Mesenchymal stem cell (in vitro differentiated cells and primary cell): ENCODE measurements at regions not wholly inside any gene's neighbourhood (a gene's known extent, or its start where the extent isn't known, plus 50 kb on each side); places are given as distances from the start of the nearest gene placed in this dataset.
A peak's percentile ranks its signal among the peaks of the same experiment; 100 is the strongest.

Source experiments
- DNase-seq: peaks from one replicate; pipeline ENCODE4 v3.0.0-alpha.2; 2013
- H2AFZ ChIP-seq: one replicate; pipeline ENCODE4 v1.6.1; 2013; ENCODE audit warnings: low read depth, mild to moderate bottlenecking, control low read depth, inconsistent platforms, low read length, moderate library complexity
- H2AK5ac ChIP-seq: 2 replicates; pipeline ENCODE4 v1.6.1; 2013; ENCODE audit warnings: low read length, moderate library complexity, mild to moderate bottlenecking, inconsistent platforms; ENCODE audit not compliant: severe bottlenecking
- H2BK120ac ChIP-seq: one replicate; pipeline ENCODE4 v1.6.1; 2013; ENCODE audit warnings: low read depth, mild to moderate bottlenecking, inconsistent platforms, low read length, moderate library complexity
- H2BK12ac ChIP-seq, 2 experiments: one replicate each; pipeline ENCODE4 v1.6.1; 2013; ENCODE audit warnings: inconsistent platforms in 2 of 2, low read length in 2 of 2, mild to moderate bottlenecking in 2 of 2, moderate library complexity in 2 of 2, control low read depth in 1 of 2
- H2BK15ac ChIP-seq: one replicate; pipeline ENCODE4 v1.6.1; 2013; ENCODE audit warnings: mild to moderate bottlenecking, low read depth, inconsistent platforms; ENCODE audit not compliant: poor library complexity, severe bottlenecking
- H2BK5ac ChIP-seq: 2 replicates; pipeline ENCODE4 v1.6.1; 2013; ENCODE audit warnings: low read depth, mild to moderate bottlenecking, low read length, control low read depth, inconsistent platforms; ENCODE audit not compliant: poor library complexity, severe bottlenecking
- H3K14ac ChIP-seq, 2 experiments: one replicate each; pipeline ENCODE4 v1.6.1; 2013; ENCODE audit warnings: inconsistent platforms in 2 of 2, low read length in 2 of 2, control low read depth in 1 of 2, mild to moderate bottlenecking in 1 of 2, moderate library complexity in 1 of 2
- H3K18ac ChIP-seq, 2 experiments: one replicate each; pipeline ENCODE4 v1.6.1; 2013; ENCODE audit warnings: inconsistent platforms in 2 of 2, low read length in 2 of 2, control low read depth in 1 of 2, low read depth in 1 of 2, mild to moderate bottlenecking in 1 of 2
- H3K23ac ChIP-seq, 2 experiments: one replicate each; pipeline ENCODE4 v1.6.1; 2013; ENCODE audit warnings: inconsistent platforms in 2 of 2, low read length in 2 of 2, mild to moderate bottlenecking in 2 of 2, moderate library complexity in 2 of 2, control low read depth in 1 of 2
- H3K27ac ChIP-seq: 2 replicates; pipeline ENCODE4 v1.5.1; 2013; ENCODE audit warnings: mild to moderate bottlenecking, moderate library complexity, low read length, control low read depth, inconsistent platforms; ENCODE audit not compliant: poor library complexity, severe bottlenecking
- H3K27me3 ChIP-seq, 2 experiments: 2 replicates each; pipeline versions ENCODE4 v1.6.1 to v1.7.0; 2013; ENCODE audit warnings: low read length in 2 of 2, mild to moderate bottlenecking in 2 of 2, moderate library complexity in 2 of 2, control low read depth in 1 of 2, inconsistent platforms in 1 of 2; ENCODE audit not compliant: control insufficient read depth in 1 of 2, insufficient read depth in 1 of 2
- H3K36me3 ChIP-seq, 2 experiments: 2 replicates each; pipeline versions ENCODE4 v1.6.1 to v1.7.0; 2013; ENCODE audit warnings: low read length in 2 of 2, control low read depth in 1 of 2, inconsistent platforms in 1 of 2, low read depth in 1 of 2, mild to moderate bottlenecking in 1 of 2; ENCODE audit not compliant: insufficient read depth in 2 of 2, control insufficient read depth in 1 of 2
- H3K4ac ChIP-seq, 2 experiments: one replicate each; pipeline ENCODE4 v1.6.1; 2013; ENCODE audit warnings: inconsistent platforms in 2 of 2, low read length in 2 of 2, mild to moderate bottlenecking in 2 of 2, moderate library complexity in 2 of 2, control low read depth in 1 of 2, low read depth in 1 of 2
- H3K4me1 ChIP-seq: 2 replicates; pipeline ENCODE4 v1.6.1; 2013; ENCODE audit warnings: low read depth, low read length, control low read depth; ENCODE audit not compliant: control insufficient read depth, insufficient read depth
- H3K4me2 ChIP-seq: 2 replicates; pipeline ENCODE4 v1.6.1; 2013; ENCODE audit warnings: low read length, mild to moderate bottlenecking, inconsistent platforms; ENCODE audit not compliant: poor library complexity, severe bottlenecking
- H3K4me3 ChIP-seq, 2 experiments: 2 replicates each; pipeline versions ENCODE4 v1.5.1 to v1.7.0; 2013; ENCODE audit warnings: low read length in 2 of 2, mild to moderate bottlenecking in 2 of 2, control low read depth in 1 of 2, low read depth in 1 of 2; ENCODE audit not compliant: insufficient read depth in 1 of 2
- H3K79me1 ChIP-seq: replicated peaks from 2 replicates; pipeline ENCODE4 v1.6.1; 2013; ENCODE audit warnings: mild to moderate bottlenecking, control low read depth, low read length, inconsistent platforms; ENCODE audit not compliant: poor library complexity, severe bottlenecking
- H3K9ac ChIP-seq: 2 replicates; pipeline ENCODE4 v1.7.0; 2013; ENCODE audit warnings: mild to moderate bottlenecking, low read length, moderate library complexity
- H3K9me3 ChIP-seq: 2 replicates; pipeline ENCODE4 v1.7.0; 2013; ENCODE audit warnings: mild to moderate bottlenecking, low read length; ENCODE audit not compliant: control insufficient read depth
- H4K8ac ChIP-seq: one replicate; pipeline ENCODE4 v1.6.1; 2013; ENCODE audit warnings: inconsistent platforms, mild to moderate bottlenecking, low read length, moderate library complexity
- H4K91ac ChIP-seq: one replicate; pipeline ENCODE4 v1.6.1; 2013; ENCODE audit warnings: mild to moderate bottlenecking, low read length, inconsistent platforms
- WGBS: methylation state at CpG from one replicate; pipeline ENCODE4 v1.1.7; 2013; ENCODE audit warnings: mixed read lengths; 5-methylcytosine and 5-hydroxymethylcytosine counted together

- Histone ChIP-seq H3K9me3 (peaks cover 21% of the 10 kb centered on the region), H2BK5ac (no peak overlapping the region), H3K79me1 (no peaks in the 10 kb centered on the region), H2BK120ac (no peak overlapping the region), H3K9ac (no peak overlapping the region), H2AFZ (no peak overlapping the region), H4K91ac (no peak overlapping the region), H3K27ac (no peak overlapping the region), H3K36me3 (no peaks in the 10 kb centered on the region), H3K4me1 (no peaks in the 10 kb centered on the region), H3K23ac (no peak overlapping the region), H3K18ac (no peak overlapping the region), H3K4me2 (no peak overlapping the region), H2AK5ac (no peak overlapping the region), H2BK15ac (no peak overlapping the region), H4K8ac (no peak overlapping the region), H2BK12ac (no peak overlapping the region), H3K14ac (no peak overlapping the region), H3K27me3 (no peaks in the 10 kb centered on the region), H3K4ac (no peak overlapping the region), H3K4me3 (no peak overlapping the region)
- DNase-seq = peak; percentile 12
- 49% methylated on average over 3 of the region's 3 CpGs for WGBS
These were observed 733.9 kb upstream of the PHF14 start for GRCh38 chr7:10239695-10240345.

- Histone ChIP-seq H3K79me1 (no peaks in the 10 kb centered on the region), H3K14ac (no peak overlapping the region), H2AFZ (no peak overlapping the region), H2BK120ac (no peak overlapping the region), H3K4me3 (no peak overlapping the region), H3K18ac (no peak overlapping the region), H4K91ac (no peak overlapping the region), H3K9ac (no peak overlapping the region), H2BK12ac (no peak overlapping the region), H3K4me1 (no peaks in the 10 kb centered on the region), H3K36me3 (no peaks in the 10 kb centered on the region), H2BK15ac (no peak overlapping the region), H3K4me2 (no peak overlapping the region), H2AK5ac (no peak overlapping the region), H3K27ac (no peak overlapping the region), H3K4ac (no peak overlapping the region), H3K27me3 (no peaks in the 10 kb centered on the region), H4K8ac (no peak overlapping the region), H3K23ac (no peak overlapping the region), H3K9me3 (peaks cover 25% of the 10 kb centered on the region), H2BK5ac (no peak overlapping the region)
- DNase-seq = no peak
These were observed 728.3 kb upstream of the PHF14 start for GRCh38 chr7:10245406-10245805.

- peaks cover 10% of the 10 kb centered on the region for H3K9me3 ChIP-seq
These were observed 716.2 kb upstream of the PHF14 start for GRCh38 chr7:10257438-10257837.

GRCh38 chr7:10266976-10267375 is 706.7 kb upstream of the PHF14 start:
- Histone ChIP-seq H3K14ac (no peak overlapping the region), H3K4me3 (no peak overlapping the region), H3K18ac (no peak overlapping the region), H2BK15ac (no peak overlapping the region), H4K8ac (no peak overlapping the region), H2AK5ac (no peak overlapping the region), H3K4me2 (no peak overlapping the region), H3K27me3 (no peaks in the 10 kb centered on the region), H2AFZ (no peak overlapping the region), H3K4me1 (no peaks in the 10 kb centered on the region), H3K9ac (no peak overlapping the region), H3K4ac (no peak overlapping the region), H3K79me1 (no peaks in the 10 kb centered on the region), H2BK5ac (no peak overlapping the region), H3K9me3 (peaks cover 10% of the 10 kb centered on the region), H3K36me3 (no peaks in the 10 kb centered on the region), H2BK12ac (peak overlapping the region; percentile 52 to 84), H3K27ac (no peak overlapping the region), H2BK120ac (peak overlapping the region; percentile 34), H3K23ac (no peak overlapping the region), H4K91ac (peak overlapping the region; percentile 50)
- DNase-seq = no peak
- 100% methylated on average over 2 of the region's 2 CpGs for WGBS

More at GRCh38 chr7:10257438-10257837, 716.2 kb upstream of the PHF14 start:
- no peak overlapping the region for H3K23ac ChIP-seq
- no peaks in the 10 kb centered on the region for H3K79me1 ChIP-seq
- no peak for DNase-seq
- H3K27ac ChIP-seq = no peak overlapping the region
- H3K4ac ChIP-seq = no peak overlapping the region
- no peak overlapping the region for H3K4me2 ChIP-seq
- H3K9ac ChIP-seq = no peak overlapping the region
- H2BK12ac ChIP-seq = no peak overlapping the region
- no peaks in the 10 kb centered on the region for H3K36me3 ChIP-seq
- H3K4me1 ChIP-seq = no peaks in the 10 kb centered on the region
- 95% methylated on average over 3 of the region's 5 CpGs for WGBS
- no peak overlapping the region for H2BK15ac ChIP-seq
- H2BK120ac ChIP-seq = no peak overlapping the region
- H2BK5ac ChIP-seq = no peak overlapping the region
- no peak overlapping the region for H4K91ac ChIP-seq
- no peak overlapping the region for H3K4me3 ChIP-seq
- H4K8ac ChIP-seq = no peak overlapping the region
- H3K18ac ChIP-seq = no peak overlapping the region
- H3K27me3 ChIP-seq = no peaks in the 10 kb centered on the region
- no peak overlapping the region for H3K14ac ChIP-seq
- H2AFZ ChIP-seq = no peak overlapping the region
- no peak overlapping the region for H2AK5ac ChIP-seq
